ENCODE measurements at regions not wholly inside any gene's neighbourhood (a gene's known extent, or its start where the extent isn't known, plus 50 kb on each side); places are given as distances from the start of the nearest gene placed in this dataset.
A peak's percentile ranks its signal among the peaks of the same experiment; 100 is the strongest.

GRCh38 chr16:18037051-18037450 lies 299.5 kb downstream of the NPIPA8 start (continued):
- no peak for TF ChIP-seq ZNF790 (CRISPR knock-in tag; IDR thresholded peaks at IDR 0.05; ENCODE audit: borderline replicate concordance)
- TF ChIP-seq ZNF263 (CRISPR knock-in tag; IDR thresholded peaks at IDR 0.05) = no peak
- no peak for TF ChIP-seq TOPORS (CRISPR knock-in tag; IDR thresholded peaks at IDR 0.05)
- 0 out of 2 replicates have a peak, but pooled peaks have one; percentile 41 for TF ChIP-seq FOXA1 (IDR thresholded peaks at IDR 0.05)
- TF ChIP-seq FOXA1 (CRISPR knock-in tag; IDR thresholded peaks at IDR 0.05) = no peak

- Histone ChIP-seq H4K20me1 (ENCODE audit: insufficient read depth, low read length) (no peaks in the 10 kb centered on the region), H3K4me1 (ENCODE audit: insufficient read depth, low read length) (no peaks in the 10 kb centered on the region), H3K79me2 (ENCODE audit: insufficient read depth, low read length) (no peaks in the 10 kb centered on the region), H3K9ac (ENCODE audit: insufficient read depth, low read depth, low read length) (no peak overlapping the region), H3K36me3 (replicated peaks in 1 of 2; ENCODE audit: control insufficient read depth in 1 of 2, insufficient read depth in 2 of 2, low read length in 2 of 2) (no peaks in the 10 kb centered on the region), H3K27me3 (ENCODE audit: control insufficient read depth in 1 of 2, insufficient read depth in 2 of 2, low read length in 2 of 2) (no peaks in the 10 kb centered on the region), H3K27ac (ENCODE audit: extremely low read length, insufficient read depth, low read length) (no peak overlapping the region), H2AFZ (ENCODE audit: low read length) (no peak overlapping the region), H3K9me3 (ENCODE audit: low read length) (no peaks in the 10 kb centered on the region), H3K4me2 (ENCODE audit: low read depth, low read length) (no peak overlapping the region), H3K4me3 (replicated peaks in 1 of 3; ENCODE audit: insufficient read depth in 1 of 3, low read depth in 2 of 3, low read length in 3 of 3) (no peak overlapping the region)
- in situ Hi-C loops (cut with HindIII; ENCODE audit: extremely low pct_ligation_motif_present, low pct_unique_long_range_greater_than_20kb) = no loop called here
- no peak for DNase-seq (ENCODE audit: low spot score)
- CTCF ChIA-PET (ENCODE audit: low intra/inter-chr PET ratio, low total read pairs) = no interaction called here
- BruUV-seq (replicated peaks) = no TSS peak
- no peak for ATAC-seq
- intact Hi-C loops (cut with micrococcal nuclease; ENCODE audit: unreplicated experiment) = no loop called here
- 11% methylated on average over 6 of the region's 6 CpGs for WGBS (ENCODE audit: low lambda C conversion rate)
- TF ChIP-seq ZNF589 (CRISPR knock-in tag; conservative IDR thresholded peaks at IDR 0.05) (no peak), NFAT5 (CRISPR knock-in tag; IDR thresholded peaks at IDR 0.05) (no peak), SNAPC5 (CRISPR knock-in tag; IDR thresholded peaks at IDR 0.05; ENCODE audit: borderline replicate concordance) (no peak), ARID5B (CRISPR knock-in tag; IDR thresholded peaks at IDR 0.05) (no peak)
- no peak for FAIRE-seq
- POLR2A ChIA-PET = no interaction called here
Observed at GRCh38 chr16:18024611-18025010, 311.9 kb downstream of the NPIPA8 start.

All from HepG2 (cell line).